Embryonic facial prominence (tissue), 1 donor: ENCODE measurements at regions not wholly inside any gene's neighbourhood (a gene's known extent, or its start where the extent isn't known, plus 50 kb on each side); places are given as distances from the start of the nearest gene placed in this dataset.

Experiments
- DNase-seq: peaks from one replicate; pipeline ENCODE4 v3.0.0-alpha.2; 2016; ENCODE audit errors: extremely low spot score

DNA sequence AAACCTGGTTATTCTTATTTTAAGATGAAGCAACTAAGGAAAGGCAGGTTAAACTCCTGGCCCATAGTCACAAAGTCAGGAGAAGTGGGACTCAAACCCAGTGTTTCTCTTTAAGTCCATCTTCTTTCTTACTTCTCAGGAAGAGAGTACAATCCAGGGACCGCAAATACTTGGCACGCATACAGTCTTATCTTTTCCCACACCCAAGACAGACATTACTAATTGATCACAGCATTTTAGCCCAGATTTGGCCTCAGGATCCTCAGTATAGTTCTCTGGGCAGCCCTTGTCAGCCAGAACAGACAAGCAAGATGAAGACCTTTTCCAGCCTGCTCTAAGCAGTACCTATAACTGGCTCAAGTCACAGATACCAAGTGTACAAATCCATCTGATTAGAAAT is 125.5 kb upstream of the RAI14 start:
- no peak for DNase-seq

DNA sequence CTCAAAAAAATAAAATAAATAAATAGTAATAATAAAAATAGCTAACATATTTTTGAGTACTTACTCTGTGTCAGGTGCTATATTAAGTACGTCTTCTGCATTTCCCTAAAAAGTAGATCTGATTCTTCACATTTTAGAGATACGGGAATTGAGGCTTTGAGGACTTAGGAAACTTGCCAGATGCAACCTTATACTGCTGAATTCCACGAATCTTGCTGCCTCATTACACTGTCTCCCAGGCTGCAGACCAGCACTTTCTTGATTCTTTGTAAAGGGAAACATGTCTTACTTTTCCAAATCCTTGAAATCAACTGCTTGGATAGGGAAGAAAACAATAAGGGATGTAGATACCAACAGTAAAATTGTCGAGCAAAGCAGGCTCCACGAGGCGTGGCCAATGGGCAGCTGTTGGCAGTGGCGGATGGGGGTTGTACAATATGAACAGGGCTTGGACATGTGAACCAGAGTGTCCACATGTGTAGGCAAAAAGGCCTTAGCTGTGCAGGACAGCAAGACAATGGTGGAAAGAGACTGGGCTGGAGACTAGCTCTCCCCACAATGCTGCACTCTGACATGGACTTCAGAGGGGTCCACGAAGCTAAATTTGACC is 124.3 kb upstream of the RAI14 start:
- no peak for DNase-seq

DNA sequence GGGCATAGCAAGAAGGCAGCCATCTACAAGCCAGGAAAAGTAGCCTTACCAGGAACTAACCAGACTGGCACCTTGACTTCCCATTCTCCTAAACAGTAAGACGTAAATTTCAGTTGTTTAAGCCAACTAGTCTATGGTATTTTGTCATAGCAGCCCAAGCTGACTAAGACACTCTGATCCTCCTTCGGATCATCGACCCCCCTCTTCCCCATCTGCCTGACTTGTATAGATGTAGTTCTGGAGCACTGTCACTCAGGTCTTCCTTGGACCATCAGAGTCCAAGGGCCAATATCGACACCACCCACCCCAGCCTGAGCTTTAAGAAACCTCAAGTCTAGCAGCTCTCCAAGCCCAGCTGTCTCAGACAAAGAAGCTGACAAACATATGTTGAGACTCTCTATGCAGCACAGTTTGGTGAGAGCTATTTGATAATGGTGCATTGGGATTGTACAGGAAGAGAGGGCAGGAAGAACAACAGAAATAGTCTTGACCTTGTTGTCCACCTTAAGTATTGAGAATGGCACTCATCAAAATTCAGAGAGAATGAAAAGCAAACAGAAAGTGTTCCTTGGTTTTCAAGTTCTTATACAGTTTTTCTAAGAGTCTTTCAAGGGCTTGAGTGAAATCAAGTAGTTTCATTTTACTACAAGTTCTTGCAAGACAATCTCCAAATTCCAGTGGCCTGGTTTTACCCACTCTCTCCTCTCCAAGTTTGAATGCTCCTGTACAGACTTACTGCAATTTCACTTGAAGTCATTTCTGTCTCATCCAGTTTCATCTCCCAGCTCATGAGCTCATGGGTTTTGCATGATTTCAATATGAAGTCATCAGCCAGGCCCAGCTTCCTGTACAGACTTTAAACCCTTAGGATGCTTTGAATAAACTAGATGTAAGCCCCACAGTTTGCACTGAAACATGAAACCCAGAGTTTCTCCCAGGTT is 122.3 kb upstream of the RAI14 start:
- DNase-seq, result peak; percentile 51

GRCh38 chr5:34534523-34535103 is 121.5 kb upstream of the RAI14 start:
- no peak for DNase-seq

- no peak for DNase-seq
Observed at GRCh38 chr5:34535433-34535832, 120.7 kb upstream of the RAI14 start.

DNA sequence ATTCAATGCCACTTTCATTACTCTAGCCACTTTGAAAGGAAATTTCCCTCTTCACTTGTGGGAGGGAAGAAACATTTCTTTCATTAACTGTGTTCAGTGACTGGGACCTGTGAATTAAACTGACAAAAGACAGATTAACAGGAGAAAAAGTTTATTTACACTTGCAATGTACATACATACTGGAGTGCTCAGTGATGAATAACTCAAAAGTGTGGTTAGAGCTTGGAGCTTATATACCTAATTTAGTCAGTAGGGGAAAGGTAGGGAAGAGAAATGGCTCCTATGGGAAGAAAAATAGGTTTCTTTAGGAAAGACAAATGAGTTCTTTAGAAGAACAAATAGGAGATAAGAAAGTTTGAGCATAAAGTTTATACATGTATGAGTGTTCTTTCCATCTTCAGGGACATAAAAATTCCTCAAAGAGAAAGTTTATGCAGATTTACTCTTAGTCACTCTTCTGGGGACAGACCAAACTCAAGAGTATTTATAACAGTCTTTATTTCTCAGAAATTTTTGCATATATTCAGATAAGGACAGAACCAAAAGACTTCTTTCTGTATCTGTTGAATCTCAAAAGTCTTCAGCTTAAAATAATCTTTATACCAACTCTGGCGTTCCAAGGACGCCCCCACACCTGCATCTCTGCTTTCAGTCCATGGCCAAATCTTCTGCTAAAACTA is 120.0 kb upstream of the RAI14 start:
- DNase-seq, result no peak

- no peak for DNase-seq
Observed at GRCh38 chr5:34536699-34537098, 119.4 kb upstream of the RAI14 start.

- no peak for DNase-seq
Observed at GRCh38 chr5:34538026-34538672, 118.0 kb upstream of the RAI14 start.

GRCh38 chr5:34539183-34539582 is 116.9 kb upstream of the RAI14 start:
- DNase-seq, result no peak

DNA sequence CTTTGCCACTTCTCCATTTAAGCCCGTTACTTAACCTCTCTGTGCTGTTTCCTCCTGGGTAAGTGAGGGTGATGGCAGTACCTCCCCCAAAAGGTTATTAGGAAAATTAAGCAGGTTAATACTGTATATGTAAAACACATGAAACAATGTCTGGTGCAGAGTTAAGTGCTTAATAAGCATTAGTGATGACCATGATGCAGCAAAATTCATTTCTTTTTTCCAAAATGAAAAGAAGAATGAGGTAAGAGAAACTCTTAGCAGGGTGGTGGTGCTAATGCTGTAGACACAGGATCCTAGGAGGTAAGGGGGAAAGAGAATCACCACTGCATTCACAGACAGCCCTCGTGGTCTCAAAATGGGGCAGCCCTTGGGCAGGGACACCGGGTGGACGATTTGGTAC is 115.1 kb upstream of the RAI14 start:
- DNase-seq, result no peak

- no peak for DNase-seq
Observed at GRCh38 chr5:34542818-34543217, 113.3 kb upstream of the RAI14 start.

- DNase-seq, result no peak
Observed at GRCh38 chr5:34543687-34544086, 112.4 kb upstream of the RAI14 start.

DNA sequence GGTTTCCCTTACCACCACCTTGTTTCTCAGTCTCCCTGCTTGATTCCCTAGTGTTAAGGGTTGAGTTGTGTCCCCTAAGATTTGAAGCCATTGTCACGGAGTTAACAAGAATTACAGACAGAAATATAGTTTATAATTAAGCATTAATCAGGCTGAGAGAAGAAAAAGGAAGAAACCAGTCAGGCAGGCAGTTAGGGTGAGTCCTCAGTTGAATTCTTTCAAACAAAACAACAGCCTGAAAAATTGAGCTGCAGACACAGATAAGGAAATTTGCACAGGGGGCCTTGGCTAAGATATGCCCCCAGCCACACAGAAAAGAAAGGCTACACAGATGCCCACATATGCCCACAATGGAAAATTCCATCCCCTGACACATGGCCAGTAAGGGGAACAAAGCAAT is 111.7 kb upstream of the RAI14 start:
- no peak for DNase-seq

- no peak for DNase-seq
Observed at GRCh38 chr5:34545164-34545563, 111.0 kb upstream of the RAI14 start.

GRCh38 chr5:34545626-34546025 is 110.5 kb upstream of the RAI14 start:
- DNase-seq, result no peak

DNA sequence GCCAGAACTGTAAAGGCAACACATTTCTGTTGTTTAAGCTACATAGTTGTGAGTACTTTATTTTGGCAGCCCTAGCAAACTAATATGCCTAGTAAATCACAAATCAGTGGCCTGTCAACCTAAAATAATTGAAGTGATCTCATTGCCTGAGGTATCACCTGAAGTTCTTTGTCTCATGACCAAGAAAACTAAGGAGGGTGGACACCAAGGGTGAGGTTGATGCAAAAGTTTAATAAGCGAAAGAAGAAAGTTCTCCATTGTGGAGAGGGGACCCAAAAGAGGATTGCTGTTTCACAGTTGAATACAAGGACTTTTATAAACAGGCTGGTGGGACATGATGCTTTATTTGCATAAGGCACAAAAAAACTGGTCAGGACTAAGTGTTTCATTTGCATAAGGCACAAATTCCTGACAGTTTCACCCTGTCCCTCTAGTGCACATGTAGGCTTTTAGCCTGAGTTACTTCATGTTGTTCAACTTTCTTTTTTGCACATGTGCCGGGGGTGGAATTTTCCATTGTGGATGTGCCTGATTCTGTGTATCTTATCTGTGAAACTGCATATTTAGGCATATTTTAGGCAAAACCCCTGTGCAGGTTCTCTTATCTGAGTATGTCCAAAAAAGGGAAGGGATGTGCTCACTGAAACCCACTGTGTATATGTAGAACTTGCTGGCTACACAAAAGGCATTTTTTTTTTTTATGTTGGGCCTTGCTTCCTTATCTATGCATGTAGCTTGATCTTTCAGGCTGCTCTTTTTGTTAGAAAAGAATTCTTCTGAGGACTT is 108.6 kb upstream of the RAI14 start:
- DNase-seq, result no peak

GRCh38 chr5:34548086-34548403 is 108.1 kb upstream of the RAI14 start:
- no peak for DNase-seq

GRCh38 chr5:34550247-34550646 is 105.9 kb upstream of the RAI14 start:
- no peak for DNase-seq

GRCh38 chr5:34550964-34551363 is 105.2 kb upstream of the RAI14 start:
- DNase-seq, result no peak

- no peak for DNase-seq
Observed at GRCh38 chr5:34551911-34552433, 104.2 kb upstream of the RAI14 start.

- no peak for DNase-seq
Observed at GRCh38 chr5:34552686-34553085, 103.4 kb upstream of the RAI14 start.
